PC-9 (cell line): ENCODE measurements at regions not wholly inside any gene's neighbourhood (a gene's known extent, or its start where the extent isn't known, plus 50 kb on each side); places are given as distances from the start of the nearest gene placed in this dataset.
A peak's percentile ranks its signal among the peaks of the same experiment; 100 is the strongest.
"Not testable (repeated sequence)": the region's sequence is repeated elsewhere in the genome, so short reads cannot be mapped to it uniquely, and the experiment has no call there.

Experiments used
- BruUV-seq: library from RNA; stranded (reverse); fragments of 400-500 nt; replicated peaks from 2 replicates; lab custom pipeline; 2021; lab: Mats Ljungman, UMichigan
- CTCF ChIA-PET: fragments of 300-600 bp; sonication (Branson Sonifier 250); formaldehyde crosslinking; loops from one replicate; lab custom pipeline; 2022; ENCODE audit warnings: antibody characterized with exemption; lab: Charles Lee
- POLR2A ChIA-PET: fragments of 300-600 bp; sonication (Branson Sonifier 250); formaldehyde crosslinking; loops from one replicate; lab custom pipeline; 2022; ENCODE audit warnings: antibody characterized with exemption; ENCODE audit not compliant: unreplicated experiment; lab: Charles Lee
- DNase-seq, 2 experiments: peaks; one replicate each; pipeline versions ENCODE4 v3.0.0 to v3.0.0-alpha.2; 2015 to 2022; ENCODE audit warnings: mixed read lengths in 1 of 2
- H2AFZ ChIP-seq: fragments of 200-600 bp; sonication (generic); 2 replicates; pipeline ENCODE4 v1.8.1; 2017; ENCODE audit warnings: antibody characterized with exemption
- H3F3A ChIP-seq: fragments of 200-600 bp; sonication (generic); 2 replicates; pipeline ENCODE4 v1.8.1; 2017; ENCODE audit warnings: antibody characterized with exemption, mild to moderate bottlenecking, low read depth; ENCODE audit not compliant: insufficient read depth
- H3K27ac ChIP-seq: fragments of 200-600 bp; sonication (generic); 2 replicates; pipeline ENCODE4 v1.6.1; 2016; ENCODE audit warnings: mixed run types
- H3K27me3 ChIP-seq: fragments of 200-600 bp; sonication (generic); 2 replicates; pipeline ENCODE4 v1.6.1; 2016; ENCODE audit warnings: low read depth, mixed run types; ENCODE audit not compliant: insufficient read depth
- H3K36me3 ChIP-seq: fragments of 200-600 bp; sonication (generic); 2 replicates; pipeline ENCODE4 v1.6.1; 2016; ENCODE audit warnings: low read depth, mixed run types
- H3K4me1 ChIP-seq: fragments of 200-600 bp; sonication (generic); replicated peaks from 2 replicates; pipeline ENCODE4 v1.6.1; 2016; ENCODE audit warnings: mixed run types; ENCODE audit not compliant: insufficient read depth
- H3K4me2 ChIP-seq: fragments of 200-600 bp; sonication (generic); 2 replicates; pipeline ENCODE4 v1.6.1; 2017; ENCODE audit warnings: mixed run types
- H3K4me3 ChIP-seq: fragments of 200-600 bp; sonication (generic); 2 replicates; pipeline ENCODE4 v1.6.1; 2016; ENCODE audit warnings: mixed run types
- H3K79me2 ChIP-seq: fragments of 200-600 bp; sonication (generic); 2 replicates; pipeline ENCODE4 v1.6.1; 2017; ENCODE audit warnings: low read depth, mixed run types
- H3K9me2 ChIP-seq: fragments of 200-600 bp; sonication (generic); 2 replicates; pipeline ENCODE4 v1.8.1; 2017; ENCODE audit warnings: mild to moderate bottlenecking; ENCODE audit not compliant: insufficient read depth
- H3K9me3 ChIP-seq: fragments of 200-600 bp; sonication (generic); 2 replicates; pipeline ENCODE4 v1.8.1; 2016; ENCODE audit warnings: low read depth; ENCODE audit not compliant: insufficient read depth
- H4K20me1 ChIP-seq: fragments of 200-600 bp; sonication (generic); 2 replicates; pipeline ENCODE4 v1.8.1; 2017; ENCODE audit not compliant: insufficient read depth
- CTCF ChIP-seq: fragments of 200-600 bp; sonication (generic); conservative IDR thresholded peaks from 2 replicates; pipeline ENCODE4 v1.6.1; 2017; ENCODE audit warnings: mixed run types, antibody characterized with exemption, mild to moderate bottlenecking, moderate library complexity
- EZH2 ChIP-seq: fragments of 200-600 bp; sonication (generic); IDR thresholded peaks from 2 replicates; pipeline ENCODE4 v1.8.0; 2017; ENCODE audit warnings: antibody characterized with exemption, low read depth
- intact Hi-C: fragments of 100-400 bp; cut with micrococcal nuclease; formaldehyde crosslinking; loops from one replicate; pipeline ENCODE4 v1.10.0; 2022; ENCODE audit not compliant: unreplicated experiment

GRCh38 chr7:138395763-138396162, 64.3 kb upstream of the TRIM24 start:
- Histone ChIP-seq H3K9me3 (no peaks in the 10 kb centered on the region), H3K36me3 (no peaks in the 10 kb centered on the region), H3F3A (no peaks in the 10 kb centered on the region), H3K79me2 (no peaks in the 10 kb centered on the region), H3K27ac (no peak overlapping the region), H3K9me2 (no peaks in the 10 kb centered on the region), H2AFZ (no peak overlapping the region), H3K4me1 (0 out of 2 replicates have a peak, but pooled peaks cover 9% of the 10 kb centered on the region), H3K4me2 (no peak overlapping the region), H3K27me3 (no peaks in the 10 kb centered on the region), H3K4me3 (no peak overlapping the region), H4K20me1 (no peaks in the 10 kb centered on the region)
- TF ChIP-seq CTCF (no peak), EZH2 (no peak)
- no peak for DNase-seq
- BruUV-seq: no TSS peak
- ChIA-PET POLR2A (no interaction called here), CTCF (no interaction called here)
- intact Hi-C loops: no loop called here

- H3K79me2 ChIP-seq: no peaks in the 10 kb centered on the region
- TF ChIP-seq CTCF (no peak), EZH2 (no peak)
- no peaks in the 10 kb centered on the region for H3K9me3 ChIP-seq
- 0 out of 2 replicates have a peak, but pooled peaks cover 9% of the 10 kb centered on the region for H3K4me1 ChIP-seq
- BruUV-seq: no TSS peak
- H3K27ac ChIP-seq: no peak overlapping the region
- ChIA-PET POLR2A (no interaction called here), CTCF (no interaction called here)
- H3K4me3 ChIP-seq: no peak overlapping the region
- no peaks in the 10 kb centered on the region for H3K36me3 ChIP-seq
- intact Hi-C loops: no loop called here
- peak in 1 of 2 experiments; percentile 62 for DNase-seq
- no peaks in the 10 kb centered on the region for H3F3A ChIP-seq
- 0 out of 2 replicates have a peak overlapping the region, but pooled peaks have one; percentile 21 for H3K4me2 ChIP-seq
- H3K9me2 ChIP-seq: no peaks in the 10 kb centered on the region
- no peak overlapping the region for H2AFZ ChIP-seq
- no peaks in the 10 kb centered on the region for H3K27me3 ChIP-seq
- no peaks in the 10 kb centered on the region for H4K20me1 ChIP-seq
These were observed 63.6 kb upstream of the TRIM24 start for GRCh38 chr7:138396251-138397070.

- H3K4me3 ChIP-seq, H3K27me3 ChIP-seq, intact Hi-C loops, H3K27ac ChIP-seq, H3K9me2 ChIP-seq, H3K4me1 ChIP-seq, BruUV-seq, H4K20me1 ChIP-seq, H3K36me3 ChIP-seq, H3F3A ChIP-seq, H2AFZ ChIP-seq, H3K9me3 ChIP-seq, DNase-seq, POLR2A ChIA-PET, H3K79me2 ChIP-seq, CTCF ChIA-PET, H3K4me2 ChIP-seq: not testable (repeated sequence)
These were observed 63.0 kb upstream of the TRIM24 start for GRCh38 chr7:138397071-138397433.
